Muscle layer of colon (tissue), 2 donors: ENCODE measurements at regions not wholly inside any gene's neighbourhood (a gene's known extent, or its start where the extent isn't known, plus 50 kb on each side); places are given as distances from the start of the nearest gene placed in this dataset.

Experiments
- H3K27ac ChIP-seq: one replicate; pipeline ENCODE4 v1.7.0; 2013; ENCODE audit warnings: low read depth, mild to moderate bottlenecking, low read length, moderate library complexity
- H3K27me3 ChIP-seq, 2 donors: one replicate each; pipeline ENCODE4 v1.7.0; 2013; ENCODE audit warnings: low read length in 2 of 2, mild to moderate bottlenecking in 2 of 2; ENCODE audit not compliant: insufficient read depth in 2 of 2, control insufficient read depth in 1 of 2
- H3K36me3 ChIP-seq: one replicate; pipeline ENCODE4 v1.7.0; 2013; ENCODE audit warnings: mild to moderate bottlenecking, low read length; ENCODE audit not compliant: insufficient read depth
- H3K4me1 ChIP-seq: one replicate; pipeline ENCODE4 v1.7.0; 2013; ENCODE audit warnings: mild to moderate bottlenecking, low read length; ENCODE audit not compliant: insufficient read depth
- H3K4me3 ChIP-seq, 2 donors: one replicate each; pipeline ENCODE4 v1.7.0; 2013; ENCODE audit warnings: low read length in 2 of 2, low read depth in 1 of 2, mild to moderate bottlenecking in 1 of 2, moderate library complexity in 1 of 2
- H3K9ac ChIP-seq: one replicate; pipeline ENCODE4 v1.7.0; 2013; ENCODE audit warnings: low read length
- H3K9me3 ChIP-seq: one replicate; pipeline ENCODE4 v1.7.0; 2013; ENCODE audit warnings: mild to moderate bottlenecking, low read length
- donor health status: abdominal sarcoma.
- donor health status: Adenocarcinoma of cecum.

DNA sequence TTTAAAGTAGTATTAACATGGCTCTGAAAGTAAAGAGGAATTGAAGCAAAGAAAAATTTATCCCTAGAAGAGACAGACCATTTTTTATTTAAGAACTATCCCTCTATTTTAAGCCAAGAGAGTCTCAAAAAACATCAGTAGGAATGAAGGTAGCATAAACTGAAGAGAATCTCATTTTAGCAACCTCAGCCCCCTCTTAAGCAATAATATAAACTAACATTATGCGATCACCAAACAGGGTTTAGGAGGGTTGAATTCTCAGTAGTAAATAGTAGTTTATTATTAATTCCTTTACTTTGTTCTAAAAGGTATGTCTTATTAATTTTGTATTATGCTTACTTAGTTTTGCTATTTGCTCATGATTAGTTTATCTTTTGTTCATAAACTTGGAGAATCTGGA lies 287.4 kb downstream of the CDK5RAP2 start:
- Histone ChIP-seq H3K4me3 (no peak overlapping the region), H3K27ac (no peak overlapping the region), H3K9ac (no peak overlapping the region), H3K4me1 (no peaks in the 10 kb centered on the region), H3K27me3 (no peaks in the 10 kb centered on the region), H3K9me3 (no peaks in the 10 kb centered on the region), H3K36me3 (no peaks in the 10 kb centered on the region)

DNA sequence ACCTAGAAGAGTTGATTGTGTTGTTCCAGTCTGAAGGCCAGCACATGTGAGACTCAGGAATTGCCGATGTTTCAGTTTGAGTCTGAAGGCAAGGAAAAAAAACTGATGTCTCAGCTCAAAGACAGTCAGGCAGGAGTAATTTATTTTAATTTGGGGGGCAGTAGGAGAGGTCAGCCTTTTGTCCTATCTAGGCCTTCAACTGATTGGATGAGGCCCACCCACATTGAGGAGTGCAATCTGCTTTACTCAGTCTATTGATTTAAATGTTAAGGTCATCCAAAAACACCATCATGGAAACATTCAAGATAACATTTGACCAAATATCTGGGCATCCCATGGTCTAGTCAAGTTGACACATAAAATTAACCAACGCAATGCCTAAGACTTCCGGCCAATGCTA lies 288.9 kb downstream of the CDK5RAP2 start:
- Histone ChIP-seq H3K4me3 (no peak overlapping the region), H3K27me3 (no peaks in the 10 kb centered on the region), H3K27ac (no peak overlapping the region)

DNA sequence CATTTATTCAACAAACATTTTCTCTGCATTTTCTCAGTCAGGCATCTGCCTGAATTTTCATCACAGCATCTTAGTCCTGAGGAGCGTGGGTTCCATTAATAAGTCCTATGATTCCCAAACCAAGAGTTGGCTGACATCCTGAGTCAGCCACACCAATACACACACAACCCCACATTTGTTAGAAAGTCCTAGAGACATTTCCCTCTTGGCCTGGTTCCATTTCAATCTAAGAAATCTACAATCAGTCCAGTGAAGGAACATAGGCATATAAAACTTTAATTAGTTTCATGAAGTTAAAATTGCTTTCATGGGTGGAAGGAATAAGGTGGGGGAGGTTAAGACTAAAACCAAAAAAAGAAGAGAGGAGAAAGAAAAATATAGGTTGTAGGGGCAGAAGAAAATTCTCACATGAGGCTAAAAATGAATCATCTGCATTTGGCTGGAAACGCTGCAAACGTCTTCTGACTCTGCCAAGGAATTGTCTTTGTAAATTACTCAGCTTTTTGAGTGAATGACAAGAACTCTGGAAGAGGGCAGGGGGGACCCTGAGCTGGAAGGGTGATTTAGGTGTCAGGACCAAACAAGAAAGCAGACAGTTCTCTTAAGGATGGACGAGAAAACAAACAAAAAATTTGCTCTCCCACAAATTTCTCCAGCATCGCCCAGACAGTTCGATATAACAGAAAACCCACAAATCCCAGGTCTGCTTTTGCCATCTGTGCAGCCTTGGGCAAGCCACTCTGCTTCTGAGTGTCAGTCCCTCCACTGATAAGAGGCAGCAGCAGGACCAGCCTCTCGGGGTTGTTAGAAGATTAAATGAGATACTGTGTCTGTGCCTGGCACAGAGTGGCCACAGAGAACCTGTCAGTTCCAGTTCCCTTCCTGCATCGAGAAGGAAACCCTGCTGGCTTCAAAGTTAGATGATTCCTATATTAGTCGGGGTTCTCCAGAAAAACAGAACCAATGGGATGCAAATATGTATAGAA lies 289.7 kb downstream of the CDK5RAP2 start:
- Histone ChIP-seq H3K27ac (no peak overlapping the region), H3K9ac (no peak overlapping the region), H3K4me3 (no peak overlapping the region), H3K4me1 (no peaks in the 10 kb centered on the region), H3K9me3 (no peaks in the 10 kb centered on the region), H3K36me3 (no peaks in the 10 kb centered on the region), H3K27me3 (no peaks in the 10 kb centered on the region)

More for the DNA sequence above, 288.9 kb downstream of the CDK5RAP2 start:
- Histone ChIP-seq H3K36me3 (no peaks in the 10 kb centered on the region), H3K9ac (no peak overlapping the region), H3K9me3 (no peaks in the 10 kb centered on the region), H3K4me1 (no peaks in the 10 kb centered on the region)

DNA sequence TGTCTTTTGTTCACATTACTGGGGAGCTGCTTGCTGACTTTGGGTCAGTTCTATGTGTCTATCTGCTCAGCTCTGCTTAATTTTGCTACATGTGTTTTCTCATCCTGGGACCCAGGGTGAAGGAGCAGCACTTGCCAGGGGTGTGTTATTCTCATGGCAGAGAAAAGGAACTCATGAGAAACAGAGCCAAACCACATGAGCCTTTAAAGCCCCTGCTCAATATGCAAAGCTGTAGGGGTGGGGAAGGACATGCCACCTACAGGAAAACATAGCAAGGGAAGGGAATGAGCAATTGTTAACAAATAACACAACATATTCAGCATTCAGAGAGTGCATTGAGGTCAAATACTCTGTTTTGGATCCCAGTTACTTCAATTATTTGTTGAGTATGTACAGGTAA lies 290.9 kb downstream of the CDK5RAP2 start:
- no peaks in the 10 kb centered on the region for H3K27me3 ChIP-seq
- H3K4me3 ChIP-seq, result no peak overlapping the region
- no peaks in the 10 kb centered on the region for H3K9me3 ChIP-seq
- no peak overlapping the region for H3K9ac ChIP-seq
- H3K27ac ChIP-seq, result no peak overlapping the region
- H3K4me1 ChIP-seq, result no peaks in the 10 kb centered on the region
- H3K36me3 ChIP-seq, result no peaks in the 10 kb centered on the region

DNA sequence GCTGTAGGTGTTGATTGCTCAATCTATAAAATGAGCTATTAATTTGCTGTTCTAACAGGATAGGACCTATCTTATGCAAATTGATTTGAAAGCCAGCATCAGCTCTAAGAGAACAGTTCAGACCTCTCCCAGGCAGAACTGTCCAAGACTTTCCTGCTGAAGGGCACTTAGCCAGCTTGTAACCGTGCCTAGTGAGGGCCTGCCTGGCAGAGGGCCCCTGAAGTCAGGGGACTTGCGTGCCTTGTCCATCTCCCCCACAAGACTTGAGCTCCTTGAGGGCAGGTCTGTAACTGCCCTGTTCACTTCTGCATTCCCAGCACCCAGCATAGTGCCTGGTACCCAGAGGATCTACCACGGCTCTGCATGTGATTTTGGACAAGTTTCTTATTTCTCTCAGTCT lies 293.4 kb downstream of the CDK5RAP2 start:
- Histone ChIP-seq H3K4me1 (no peaks in the 10 kb centered on the region), H3K4me3 (no peak overlapping the region), H3K27me3 (no peaks in the 10 kb centered on the region), H3K9me3 (no peaks in the 10 kb centered on the region), H3K27ac (no peak overlapping the region), H3K9ac (no peak overlapping the region), H3K36me3 (no peaks in the 10 kb centered on the region)

DNA sequence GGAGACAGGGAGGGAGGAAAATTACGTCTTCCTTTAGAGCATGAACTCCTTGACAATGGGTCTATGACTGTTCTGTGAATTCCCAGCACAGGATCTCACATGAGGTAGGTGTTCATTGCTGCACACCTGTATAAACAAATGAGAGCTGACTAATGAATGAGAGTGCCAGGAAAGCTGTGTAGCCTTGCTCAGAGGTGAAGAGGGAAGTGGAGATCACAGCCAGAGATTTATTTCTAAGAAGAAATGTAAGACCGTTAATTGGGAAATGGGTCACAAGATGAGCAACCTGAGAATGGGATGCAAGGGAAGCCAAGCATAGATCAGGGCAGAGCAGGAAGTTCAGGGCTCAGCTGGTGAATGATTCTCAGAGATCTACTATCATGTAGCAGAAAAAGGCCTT lies 295.1 kb downstream of the CDK5RAP2 start:
- H3K4me1 ChIP-seq, result no peaks in the 10 kb centered on the region
- no peak overlapping the region for H3K27ac ChIP-seq
- H3K36me3 ChIP-seq, result no peaks in the 10 kb centered on the region
- H3K27me3 ChIP-seq, result no peaks in the 10 kb centered on the region
- H3K9ac ChIP-seq, result no peak overlapping the region
- H3K4me3 ChIP-seq, result no peak overlapping the region
- H3K9me3 ChIP-seq, result no peaks in the 10 kb centered on the region

DNA sequence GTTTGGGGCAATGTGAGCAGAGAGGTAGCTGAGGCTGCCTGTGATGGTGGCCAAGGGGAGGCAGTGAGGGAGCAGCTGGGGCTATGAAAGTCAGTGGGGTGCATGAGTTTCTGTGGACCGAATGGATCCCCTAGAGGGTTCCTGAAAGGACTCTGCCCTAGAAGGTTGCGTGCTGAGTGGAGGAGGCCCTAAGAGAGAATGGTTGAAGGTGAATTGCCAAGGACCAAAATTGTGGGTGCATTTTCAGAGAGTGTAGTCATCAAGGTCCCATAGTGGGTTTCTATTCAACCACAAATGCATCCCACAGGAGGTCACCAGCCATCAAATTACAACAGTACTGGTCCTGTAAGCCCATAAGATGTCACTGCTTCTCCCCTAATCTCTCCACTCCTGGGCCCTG lies 298.3 kb downstream of the CDK5RAP2 start:
- no peak overlapping the region for H3K4me3 ChIP-seq
- H3K36me3 ChIP-seq, result no peaks in the 10 kb centered on the region
- no peaks in the 10 kb centered on the region for H3K27me3 ChIP-seq
- H3K27ac ChIP-seq, result no peak overlapping the region
- H3K9me3 ChIP-seq, result no peaks in the 10 kb centered on the region
- H3K9ac ChIP-seq, result no peak overlapping the region
- H3K4me1 ChIP-seq, result no peaks in the 10 kb centered on the region

DNA sequence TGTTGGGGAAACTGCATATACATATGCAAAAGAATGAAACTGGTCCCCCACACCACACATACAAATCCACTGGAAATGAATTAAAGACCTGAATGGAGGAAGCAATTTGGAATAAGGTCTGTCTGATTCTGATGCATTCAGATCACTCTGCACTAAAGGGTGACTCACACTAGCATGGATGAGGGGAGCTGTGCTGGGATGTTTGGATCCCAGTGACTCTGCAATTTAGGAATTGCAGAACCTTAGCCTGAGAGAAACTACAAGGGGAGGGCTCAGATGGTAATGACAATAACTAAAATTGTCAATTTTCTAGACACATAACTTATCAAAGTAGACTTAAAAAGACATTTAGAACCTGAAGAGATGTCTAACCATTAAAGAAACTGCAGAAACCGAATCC lies 312.0 kb downstream of the CDK5RAP2 start:
- Histone ChIP-seq H3K9me3 (no peaks in the 10 kb centered on the region), H3K4me3 (no peak overlapping the region), H3K9ac (no peak overlapping the region), H3K4me1 (no peaks in the 10 kb centered on the region), H3K27ac (no peak overlapping the region), H3K27me3 (no peaks in the 10 kb centered on the region), H3K36me3 (no peaks in the 10 kb centered on the region)

DNA sequence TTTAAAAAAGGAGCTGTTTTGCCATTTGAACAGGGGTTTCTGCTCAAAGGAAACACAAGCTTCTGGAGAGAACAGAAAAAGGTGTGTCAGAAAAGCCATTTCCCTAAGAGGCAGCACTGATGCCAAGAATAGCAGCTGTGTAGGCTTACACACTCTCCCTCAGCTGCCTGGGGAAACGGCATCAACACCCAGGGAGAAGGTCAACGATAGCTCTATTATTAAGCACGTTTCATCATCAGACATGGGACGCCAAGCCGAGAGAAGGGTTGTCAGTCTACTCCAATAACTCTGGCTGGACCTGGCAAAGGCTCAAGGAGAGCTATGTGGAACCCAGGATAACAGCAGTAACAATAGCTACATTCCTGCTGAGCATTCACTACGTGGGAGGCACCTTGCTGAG lies 314.2 kb downstream of the CDK5RAP2 start:
- Histone ChIP-seq H3K9ac (no peak overlapping the region), H3K4me3 (no peak overlapping the region), H3K27me3 (no peaks in the 10 kb centered on the region), H3K27ac (no peak overlapping the region), H3K36me3 (no peaks in the 10 kb centered on the region), H3K9me3 (no peaks in the 10 kb centered on the region), H3K4me1 (no peaks in the 10 kb centered on the region)

DNA sequence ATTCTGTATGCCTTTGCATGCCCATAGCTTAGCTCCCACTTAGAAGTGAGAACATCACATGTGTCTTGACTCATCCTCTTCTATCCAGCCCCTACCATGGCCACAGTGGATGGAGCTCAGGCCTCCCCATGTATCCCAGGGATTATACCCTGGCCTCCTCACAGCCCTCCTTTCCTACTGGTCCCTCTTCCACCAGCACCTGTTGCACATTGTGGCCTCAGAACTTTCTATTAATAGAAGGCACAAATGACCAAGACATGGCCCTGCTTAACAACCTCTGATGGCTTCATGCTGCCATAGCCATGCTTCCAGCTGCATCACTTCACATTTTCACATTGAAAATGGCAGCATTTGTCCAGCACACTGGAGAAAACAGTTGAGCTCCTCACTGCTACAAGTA lies 315.4 kb downstream of the CDK5RAP2 start:
- H3K9ac ChIP-seq, result no peak overlapping the region
- H3K4me3 ChIP-seq, result no peak overlapping the region
- no peaks in the 10 kb centered on the region for H3K36me3 ChIP-seq
- no peak overlapping the region for H3K27ac ChIP-seq
- no peaks in the 10 kb centered on the region for H3K27me3 ChIP-seq
- H3K4me1 ChIP-seq, result no peaks in the 10 kb centered on the region
- H3K9me3 ChIP-seq, result no peaks in the 10 kb centered on the region

DNA sequence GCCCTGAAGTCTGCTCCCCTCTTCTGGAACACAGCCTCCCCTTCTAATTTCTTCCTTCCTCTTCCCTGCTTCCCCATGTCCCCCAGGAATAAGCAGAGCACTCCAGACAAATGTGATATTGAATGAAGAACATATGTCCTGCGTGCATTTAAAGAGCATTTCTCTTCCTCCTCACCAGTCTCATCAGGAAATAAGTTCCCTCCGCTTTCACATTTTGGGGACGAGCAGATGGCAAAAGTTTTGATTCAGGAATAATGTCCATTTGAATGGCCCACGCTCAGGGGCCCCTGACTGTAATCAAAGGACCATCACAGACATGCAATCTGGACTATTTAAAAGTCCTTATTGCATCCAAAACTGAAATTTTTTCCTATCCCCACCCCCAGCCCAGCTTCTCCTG lies 316.1 kb downstream of the CDK5RAP2 start:
- Histone ChIP-seq H3K4me3 (no peak overlapping the region), H3K27ac (no peak overlapping the region), H3K27me3 (no peaks in the 10 kb centered on the region), H3K9me3 (no peaks in the 10 kb centered on the region), H3K36me3 (no peaks in the 10 kb centered on the region), H3K4me1 (no peaks in the 10 kb centered on the region), H3K9ac (no peak overlapping the region)

DNA sequence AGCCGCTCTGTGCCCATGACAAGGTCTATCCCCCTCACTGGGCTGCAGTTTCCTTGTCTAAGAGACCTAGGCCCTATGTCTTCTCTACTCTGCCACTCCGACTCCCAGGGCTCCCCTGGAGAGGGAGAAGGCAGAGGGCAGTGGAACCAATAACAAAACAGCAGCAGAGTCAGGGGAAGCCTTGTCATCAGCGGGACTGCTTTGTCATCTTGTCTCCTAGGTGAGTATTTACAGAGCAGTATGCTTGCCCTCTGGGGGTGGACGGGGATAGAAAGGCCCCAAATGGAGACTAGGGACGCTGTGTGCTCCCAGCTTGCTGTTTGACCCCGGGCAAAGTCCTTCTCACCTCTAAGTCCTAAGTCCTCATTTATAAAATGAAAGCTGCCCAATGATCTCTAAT lies 318.5 kb downstream of the CDK5RAP2 start:
- Histone ChIP-seq H3K9me3 (no peaks in the 10 kb centered on the region), H3K9ac (no peak overlapping the region), H3K27ac (no peak overlapping the region), H3K36me3 (no peaks in the 10 kb centered on the region), H3K4me3 (no peak overlapping the region), H3K4me1 (no peaks in the 10 kb centered on the region), H3K27me3 (no peaks in the 10 kb centered on the region)
